Gastrocnemius medialis (tissue), 4 donors: ENCODE measurements at regions not wholly inside any gene's neighbourhood (a gene's known extent, or its start where the extent isn't known, plus 50 kb on each side); places are given as distances from the start of the nearest gene placed in this dataset.

ENCODE experiments used
- CTCF ChIP-seq, 5 experiments: fragments of 450-650 bp in 3 of 5; fragments of 200-600 bp in 2 of 5; sonication (generic) in 2 of 5; IDR thresholded peaks in 4 of 5; conservative IDR thresholded peaks in 1 of 5; 1 replicate in 4 of 5; 2 replicates in 1 of 5; pipeline ENCODE4 v1.5.1; 2016 to 2019; ENCODE audit warnings: antibody characterized with exemption in 5 of 5, mild to moderate bottlenecking in 3 of 5, moderate library complexity in 3 of 5
- POLR2A ChIP-seq, 2 donors: fragments of 450-650 bp; IDR thresholded peaks; one replicate each; pipeline ENCODE4 v1.6.1; 2017; ENCODE audit warnings: antibody characterized with exemption in 2 of 2, mild to moderate bottlenecking in 2 of 2, moderate library complexity in 2 of 2

DNA sequence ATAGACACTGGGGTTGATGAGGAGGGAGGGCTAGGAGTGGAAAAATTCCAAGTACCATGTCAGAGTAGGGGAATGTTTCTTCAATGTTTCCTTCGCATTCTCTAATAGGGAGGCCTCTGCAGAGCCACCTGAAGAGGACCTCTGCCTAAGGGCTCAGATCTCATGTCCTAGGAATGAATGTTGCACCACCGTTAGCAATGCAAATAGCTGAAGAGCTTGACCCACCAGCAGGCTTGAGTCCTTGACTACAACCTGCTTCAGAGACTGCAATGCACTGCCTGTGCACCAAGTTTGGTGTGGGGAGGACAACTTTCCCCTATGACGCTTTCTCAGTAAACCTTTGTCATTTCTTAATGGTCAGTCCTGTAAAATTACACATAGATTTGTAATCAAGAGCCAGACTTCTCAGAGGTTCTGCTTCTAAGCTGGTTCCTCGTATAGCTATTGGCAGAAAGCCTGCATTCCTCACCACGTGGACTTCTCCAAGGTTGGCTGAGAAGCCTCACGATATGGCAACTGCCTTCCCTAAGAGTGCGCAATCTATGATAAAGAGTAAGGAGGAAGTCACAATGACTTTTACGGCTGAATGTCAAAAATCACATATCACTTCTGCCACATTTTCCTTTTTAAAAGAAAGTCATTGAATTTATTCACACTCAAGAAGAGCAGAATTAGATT, 600.7 kb upstream of the PTGER4 start:
- no peak for TF ChIP-seq CTCF (IDR thresholded peaks at IDR 0.05 in 4 of 5, conservative IDR thresholded peaks at IDR 0.05 in 1 of 5)
- no peak for TF ChIP-seq POLR2A (IDR thresholded peaks at IDR 0.05)
